Ovary (tissue), 7 donors: ENCODE measurements at regions not wholly inside any gene's neighbourhood (a gene's known extent, or its start where the extent isn't known, plus 50 kb on each side); places are given as distances from the start of the nearest gene placed in this dataset.

ENCODE experiments used
- DNase-seq, 5 donors: peaks; one replicate each; pipeline ENCODE4 v3.0.0-alpha.2; 2019 to 2020
- H3K27ac ChIP-seq, 2 donors: fragments of 200-600 bp; one replicate each; pipeline versions ENCODE4 v1.5.1 to v1.8.0; 2019 to 2022
- H3K27me3 ChIP-seq: fragments of 200-600 bp; one replicate; pipeline ENCODE4 v1.8.0; 2022
- H3K36me3 ChIP-seq: fragments of 200-600 bp; sonication (generic); one replicate; pipeline ENCODE4 v1.5.1; 2019
- H3K4me1 ChIP-seq: one replicate; pipeline ENCODE4 v1.8.1; 2013; ENCODE audit warnings: mild to moderate bottlenecking, moderate library complexity; ENCODE audit not compliant: insufficient read depth
- H3K4me3 ChIP-seq: fragments of 200-600 bp; sonication (generic); one replicate; pipeline ENCODE4 v1.5.1; 2017
- H3K9me3 ChIP-seq, 2 donors: fragments of 200-600 bp in 1 of 2; sonication (generic) in 1 of 2; one replicate each; pipeline versions ENCODE4 v1.5.1 to v1.8.1; 2013 to 2019; ENCODE audit warnings: mild to moderate bottlenecking in 1 of 2, moderate library complexity in 1 of 2
- CTCF ChIP-seq, 3 donors: fragments of 450-650 bp in 2 of 3; fragments of 200-600 bp in 1 of 3; IDR thresholded peaks; one replicate each; pipeline versions ENCODE4 v1.5.1 to v1.8.0; 2016 to 2022; ENCODE audit warnings: antibody characterized with exemption in 3 of 3, mild to moderate bottlenecking in 1 of 3
- EP300 ChIP-seq: sonication (generic); formaldehyde crosslinking; IDR thresholded peaks from one replicate; pipeline ENCODE4 v1.6.1; 2017; ENCODE audit warnings: antibody characterized with exemption
- POLR2A ChIP-seq: fragments of 450-650 bp; IDR thresholded peaks from one replicate; pipeline ENCODE4 v1.6.1; 2017; ENCODE audit warnings: antibody characterized with exemption, mild to moderate bottlenecking, moderate library complexity
- WGBS, 3 donors: extraction: QIAGEN DNeasy Blood & Tissue Kit in 1 of 3; methylation state at CpG; one replicate each; pipeline versions ENCODE4 v1.1.5 to v1.1.7; 2013 to 2017; 5-methylcytosine and 5-hydroxymethylcytosine counted together
- intact Hi-C, 4 donors: fragments of 100-400 bp; cut with DNase I; formaldehyde crosslinking; loops; one replicate each; pipeline versions ENCODE4 v1.11.0 to v1.15.1; 2022 to 2023
- donor health status: DM: no; HTN: no; CAD: no; lungs with moderate emphysema.
- donor health status: DM: no; HTN: no; CAD: no.
- donor health status: Bipolar disorder and iron deficiency.
- donor health status: DM: no; HTN: no; CAD: no.
- donor health status: DM: yes; HTN: yes; CAD: no.

GRCh38 chr17:5861854-5862253 is 208.3 kb upstream of the WSCD1 start:
- Histone ChIP-seq H3K9me3 (no peaks in the 10 kb centered on the region), H3K27me3 (no peaks in the 10 kb centered on the region), H3K36me3 (no peaks in the 10 kb centered on the region), H3K4me3 (no peak overlapping the region), H3K27ac (no peak overlapping the region), H3K4me1 (no peaks in the 10 kb centered on the region)
- TF ChIP-seq POLR2A (no peak), EP300 (no peak), CTCF (IDR thresholded peaks at IDR 0.05) (no peak)
- DNase-seq = no peak
- WGBS, 3 donors = 82 to 88% (median 83%) methylated on average over 4 of the region's 4 CpGs
- intact Hi-C loops = no loop called here

GRCh38 chr17:5862395-5862794 is 207.8 kb upstream of the WSCD1 start:
- intact Hi-C loops = no loop called here
- no peak overlapping the region for H3K4me3 ChIP-seq
- DNase-seq = no peak
- no peaks in the 10 kb centered on the region for H3K36me3 ChIP-seq
- no peak overlapping the region for H3K27ac ChIP-seq
- TF ChIP-seq EP300 (no peak), CTCF (IDR thresholded peaks at IDR 0.05) (no peak), POLR2A (no peak)
- H3K9me3 ChIP-seq = no peaks in the 10 kb centered on the region
- H3K27me3 ChIP-seq = no peaks in the 10 kb centered on the region
- no peaks in the 10 kb centered on the region for H3K4me1 ChIP-seq

GRCh38 chr17:5864741-5865657 is 205.2 kb upstream of the WSCD1 start:
- Histone ChIP-seq H3K4me3 (no peak overlapping the region), H3K36me3 (no peaks in the 10 kb centered on the region), H3K4me1 (no peaks in the 10 kb centered on the region), H3K27ac (no peak overlapping the region), H3K27me3 (no peaks in the 10 kb centered on the region), H3K9me3 (no peaks in the 10 kb centered on the region)
- no peak for TF ChIP-seq POLR2A
- no peak for TF ChIP-seq EP300
- no peak for TF ChIP-seq CTCF (IDR thresholded peaks at IDR 0.05)
- DNase-seq = no peak
- 26 to 45% (median 26%) methylated on average over 9 of the region's 9 CpGs for WGBS, 3 donors
- intact Hi-C loops = no loop called here

GRCh38 chr17:5866978-5867377 is 203.2 kb upstream of the WSCD1 start:
- no peaks in the 10 kb centered on the region for H3K27me3 ChIP-seq
- H3K36me3 ChIP-seq = no peaks in the 10 kb centered on the region
- no peaks in the 10 kb centered on the region for H3K4me1 ChIP-seq
- H3K27ac ChIP-seq = no peak overlapping the region
- DNase-seq = no peak
- 62 to 64% (median 62%) methylated on average over 4 of the region's 4 CpGs for WGBS, 3 donors
- TF ChIP-seq CTCF (IDR thresholded peaks at IDR 0.05) = no peak
- no peak for TF ChIP-seq POLR2A
- TF ChIP-seq EP300 = no peak
- H3K4me3 ChIP-seq = no peak overlapping the region
- intact Hi-C loops = no loop called here
- no peaks in the 10 kb centered on the region for H3K9me3 ChIP-seq
